Nephron (organoid): ENCODE measurements at regions not wholly inside any gene's neighbourhood (a gene's known extent, or its start where the extent isn't known, plus 50 kb on each side); places are given as distances from the start of the nearest gene placed in this dataset.

ENCODE experiments used
- H3K27ac Mint-ChIP-seq, 3 experiments: 2 replicates each; pipeline ENCODE4 v1.8.0; 2020; ENCODE audit warnings: mixed read lengths in 3 of 3, mild to moderate bottlenecking in 2 of 3, moderate library complexity in 1 of 3
- H3K27me3 Mint-ChIP-seq: 2 replicates; pipeline ENCODE4 v1.8.0; 2021; ENCODE audit warnings: low read depth, mild to moderate bottlenecking, moderate library complexity, mixed read lengths
- H3K36me3 Mint-ChIP-seq: 2 replicates; pipeline ENCODE4 v1.8.0; 2020; ENCODE audit warnings: low read depth, mixed read lengths
- H3K4me1 Mint-ChIP-seq: 2 replicates; pipeline ENCODE4 v1.8.0; 2020; ENCODE audit warnings: mixed read lengths
- H3K4me3 Mint-ChIP-seq, 3 experiments: 2 replicates each; pipeline ENCODE4 v1.8.0; 2020; ENCODE audit warnings: mild to moderate bottlenecking in 3 of 3, mixed read lengths in 3 of 3, moderate library complexity in 2 of 3
- H3K9me3 Mint-ChIP-seq: 2 replicates; pipeline ENCODE4 v1.8.0; 2020; ENCODE audit warnings: mixed read lengths
- TF ChIP-seq, protein P1 (sequence below), 3 experiments: fragments of 200-600 bp; sonication (generic); IDR thresholded peaks; one replicate each; pipeline ENCODE4 v1.5.0; 2021; ENCODE audit warnings: antibody characterized with exemption in 3 of 3; ENCODE audit not compliant: unreplicated experiment in 3 of 3

DNA sequence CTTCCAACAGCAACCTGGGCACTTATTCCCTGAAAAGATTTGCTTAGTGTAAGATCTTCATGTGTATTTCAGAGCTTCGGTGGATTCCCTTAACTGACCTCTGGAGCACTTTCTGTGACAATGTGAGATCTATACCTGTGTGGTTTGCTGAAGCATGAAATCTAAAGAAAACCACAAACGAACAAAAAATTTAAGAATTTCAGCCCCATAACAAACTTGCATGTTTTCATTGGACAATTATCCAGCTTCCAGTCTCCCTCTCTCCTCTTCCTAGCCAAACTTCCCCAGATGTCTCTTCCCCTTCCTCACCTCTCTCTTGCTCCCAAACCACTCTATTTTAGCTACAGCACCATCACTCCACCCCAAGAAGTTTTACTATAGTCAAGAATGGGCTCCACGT is 279.9 kb upstream of the SORCS1 start:
- TF ChIP-seq, protein P1, sequence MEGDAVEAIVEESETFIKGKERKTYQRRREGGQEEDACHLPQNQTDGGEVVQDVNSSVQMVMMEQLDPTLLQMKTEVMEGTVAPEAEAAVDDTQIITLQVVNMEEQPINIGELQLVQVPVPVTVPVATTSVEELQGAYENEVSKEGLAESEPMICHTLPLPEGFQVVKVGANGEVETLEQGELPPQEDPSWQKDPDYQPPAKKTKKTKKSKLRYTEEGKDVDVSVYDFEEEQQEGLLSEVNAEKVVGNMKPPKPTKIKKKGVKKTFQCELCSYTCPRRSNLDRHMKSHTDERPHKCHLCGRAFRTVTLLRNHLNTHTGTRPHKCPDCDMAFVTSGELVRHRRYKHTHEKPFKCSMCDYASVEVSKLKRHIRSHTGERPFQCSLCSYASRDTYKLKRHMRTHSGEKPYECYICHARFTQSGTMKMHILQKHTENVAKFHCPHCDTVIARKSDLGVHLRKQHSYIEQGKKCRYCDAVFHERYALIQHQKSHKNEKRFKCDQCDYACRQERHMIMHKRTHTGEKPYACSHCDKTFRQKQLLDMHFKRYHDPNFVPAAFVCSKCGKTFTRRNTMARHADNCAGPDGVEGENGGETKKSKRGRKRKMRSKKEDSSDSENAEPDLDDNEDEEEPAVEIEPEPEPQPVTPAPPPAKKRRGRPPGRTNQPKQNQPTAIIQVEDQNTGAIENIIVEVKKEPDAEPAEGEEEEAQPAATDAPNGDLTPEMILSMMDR (IDR thresholded peaks at IDR 0.05; ENCODE audit: unreplicated experiment in 3 of 3) = no peak
- H3K36me3 Mint-ChIP-seq = no peaks in the 10 kb centered on the region
- H3K27me3 Mint-ChIP-seq = no peaks in the 10 kb centered on the region
- H3K27ac Mint-ChIP-seq = no peak overlapping the region
- no peaks in the 10 kb centered on the region for H3K4me1 Mint-ChIP-seq
- peaks cover 2% of the 10 kb centered on the region for H3K9me3 Mint-ChIP-seq
- H3K4me3 Mint-ChIP-seq = no peak overlapping the region

DNA sequence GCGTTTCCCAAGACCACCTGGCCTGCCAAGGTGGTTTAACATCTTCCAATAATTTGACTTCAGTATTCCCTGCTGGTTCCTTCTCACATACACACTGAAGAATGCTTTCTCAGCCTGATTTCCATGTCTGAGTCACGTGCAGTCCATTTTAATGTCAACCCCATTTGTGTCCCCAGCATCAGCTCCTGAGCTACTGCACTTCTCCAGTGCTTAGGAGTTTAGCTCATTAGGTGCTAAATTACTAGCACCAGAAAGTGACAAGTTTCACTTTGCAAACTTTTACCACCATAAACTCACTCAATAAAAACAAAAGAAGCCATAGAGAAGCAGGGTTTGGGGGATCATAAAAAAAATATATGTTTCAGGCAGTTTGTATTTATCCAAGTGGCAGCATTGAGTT is 279.3 kb upstream of the SORCS1 start:
- H3K36me3 Mint-ChIP-seq = no peaks in the 10 kb centered on the region
- no peak overlapping the region for H3K27ac Mint-ChIP-seq
- TF ChIP-seq, protein P1 (IDR thresholded peaks at IDR 0.05; ENCODE audit: unreplicated experiment in 3 of 3) = no peak
- H3K27me3 Mint-ChIP-seq = no peaks in the 10 kb centered on the region
- H3K4me1 Mint-ChIP-seq = no peaks in the 10 kb centered on the region
- H3K9me3 Mint-ChIP-seq = peaks cover 2% of the 10 kb centered on the region
- H3K4me3 Mint-ChIP-seq = no peak overlapping the region

DNA sequence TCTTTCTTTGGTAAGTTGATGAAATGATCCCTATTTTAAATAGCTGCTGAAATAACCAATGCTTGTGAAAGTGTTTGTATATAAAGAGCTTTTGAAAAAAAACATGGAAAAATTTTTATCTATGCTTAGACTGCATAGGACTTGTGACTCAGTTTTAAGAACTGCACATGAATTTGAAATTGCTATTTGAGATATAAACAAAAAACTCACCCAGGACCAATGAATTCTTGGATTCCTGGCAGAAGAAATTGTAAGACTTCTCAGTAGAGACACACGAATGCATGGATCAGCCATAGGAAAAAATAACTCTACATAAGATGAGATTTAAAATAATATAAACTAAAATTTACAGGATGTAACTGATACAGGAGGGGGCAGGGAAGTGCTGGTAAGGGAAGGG is 278.8 kb upstream of the SORCS1 start:
- TF ChIP-seq, protein P1 (IDR thresholded peaks at IDR 0.05; ENCODE audit: unreplicated experiment in 3 of 3) = no peak
- Mint-ChIP-seq H3K9me3 (peaks cover 2% of the 10 kb centered on the region), H3K27me3 (no peaks in the 10 kb centered on the region), H3K4me3 (no peak overlapping the region), H3K27ac (no peak overlapping the region), H3K36me3 (no peaks in the 10 kb centered on the region), H3K4me1 (no peaks in the 10 kb centered on the region)

DNA sequence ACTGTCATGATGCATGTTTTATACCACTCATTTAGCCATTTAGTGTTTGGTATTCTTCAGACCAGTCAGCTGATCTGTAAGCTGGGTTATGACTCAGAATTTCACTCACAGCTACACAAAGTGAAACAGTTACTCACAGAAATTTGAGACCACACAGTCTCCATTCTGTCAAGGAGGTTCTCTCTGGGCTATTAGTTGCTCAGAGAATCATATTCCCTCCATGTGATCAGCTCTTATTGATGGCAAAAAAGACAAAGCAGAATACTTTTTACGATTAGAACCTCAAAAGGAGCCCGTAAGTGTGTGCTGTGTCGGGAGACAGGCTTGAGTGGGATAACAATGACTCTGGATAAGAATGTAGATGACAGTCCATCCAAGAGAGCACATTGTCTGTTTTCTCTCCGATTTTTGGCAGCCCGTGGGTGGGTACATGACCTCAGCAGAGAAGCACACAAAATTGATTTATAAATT is 277.6 kb upstream of the SORCS1 start:
- peaks cover 2% of the 10 kb centered on the region for H3K9me3 Mint-ChIP-seq
- H3K27me3 Mint-ChIP-seq = no peaks in the 10 kb centered on the region
- no peaks in the 10 kb centered on the region for H3K4me1 Mint-ChIP-seq
- TF ChIP-seq, protein P1 (IDR thresholded peaks at IDR 0.05; ENCODE audit: unreplicated experiment in 3 of 3) = no peak
- H3K36me3 Mint-ChIP-seq = no peaks in the 10 kb centered on the region
- H3K4me3 Mint-ChIP-seq = no peak overlapping the region
- no peak overlapping the region for H3K27ac Mint-ChIP-seq

DNA sequence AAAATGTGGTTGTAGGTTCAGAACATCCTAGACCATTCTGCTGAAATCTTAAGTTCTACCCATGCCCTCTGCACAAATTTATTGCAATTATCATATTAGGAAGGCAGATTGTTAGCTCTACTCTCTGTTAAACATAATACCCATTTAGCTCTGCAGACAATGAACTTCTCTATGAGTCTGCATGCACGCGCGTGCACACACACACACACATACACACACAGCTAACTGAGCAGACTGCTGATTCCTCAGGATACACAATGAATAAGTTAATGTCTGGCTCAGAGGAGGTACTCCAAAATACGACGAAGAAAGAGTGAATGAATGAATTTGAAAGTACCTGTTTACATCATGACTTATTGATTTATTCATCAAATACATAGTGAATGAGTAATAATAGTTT is 276.2 kb upstream of the SORCS1 start:
- Mint-ChIP-seq H3K4me3 (no peak overlapping the region), H3K4me1 (no peaks in the 10 kb centered on the region), H3K9me3 (peaks cover 2% of the 10 kb centered on the region), H3K27me3 (no peaks in the 10 kb centered on the region), H3K27ac (no peak overlapping the region), H3K36me3 (no peaks in the 10 kb centered on the region)
- TF ChIP-seq, protein P1 (IDR thresholded peaks at IDR 0.05; ENCODE audit: unreplicated experiment in 3 of 3) = no peak

DNA sequence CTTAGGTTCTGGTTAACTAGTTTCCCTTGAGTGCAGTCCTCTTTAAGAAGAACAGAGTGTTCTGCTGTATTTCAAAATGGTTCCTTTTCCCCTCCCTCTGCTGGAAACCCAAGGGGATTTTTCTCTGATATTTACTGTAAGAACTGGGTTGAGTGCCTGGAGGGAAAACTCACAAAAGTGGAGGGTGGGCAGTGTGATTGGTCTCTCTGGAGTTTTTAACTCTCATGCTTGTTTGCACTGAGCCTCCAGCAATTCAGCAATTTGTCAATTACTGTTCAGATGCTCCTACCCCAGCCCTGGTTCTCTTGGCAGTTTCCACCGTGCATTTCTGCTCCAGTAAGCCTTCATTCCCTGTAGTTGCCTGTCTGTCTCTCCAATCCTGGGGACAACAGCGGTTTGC is 273.4 kb upstream of the SORCS1 start:
- Mint-ChIP-seq H3K4me1 (no peaks in the 10 kb centered on the region), H3K9me3 (peaks cover 2% of the 10 kb centered on the region), H3K27ac (no peak overlapping the region), H3K4me3 (no peak overlapping the region), H3K27me3 (no peaks in the 10 kb centered on the region), H3K36me3 (no peaks in the 10 kb centered on the region)
- TF ChIP-seq, protein P1 (IDR thresholded peaks at IDR 0.05; ENCODE audit: unreplicated experiment in 3 of 3) = no peak
